Hepatocyte (in vitro differentiated cells): ENCODE measurements at regions not wholly inside any gene's neighbourhood (a gene's known extent, or its start where the extent isn't known, plus 50 kb on each side); places are given as distances from the start of the nearest gene placed in this dataset.

Experiments used
- EZH2 ChIP-seq: fragments of 200-600 bp; sonication (generic); IDR thresholded peaks from 2 replicates; pipeline ENCODE4 v1.6.1; 2016; ENCODE audit warnings: antibody characterized with exemption, mild to moderate bottlenecking, borderline replicate concordance
- TF ChIP-seq, protein P1 (sequence below): fragments of 200-600 bp; sonication (generic); IDR thresholded peaks from 2 replicates; pipeline ENCODE4 v1.5.1; 2016; ENCODE audit warnings: antibody characterized with exemption, mild to moderate bottlenecking; ENCODE audit not compliant: poor library complexity

DNA sequence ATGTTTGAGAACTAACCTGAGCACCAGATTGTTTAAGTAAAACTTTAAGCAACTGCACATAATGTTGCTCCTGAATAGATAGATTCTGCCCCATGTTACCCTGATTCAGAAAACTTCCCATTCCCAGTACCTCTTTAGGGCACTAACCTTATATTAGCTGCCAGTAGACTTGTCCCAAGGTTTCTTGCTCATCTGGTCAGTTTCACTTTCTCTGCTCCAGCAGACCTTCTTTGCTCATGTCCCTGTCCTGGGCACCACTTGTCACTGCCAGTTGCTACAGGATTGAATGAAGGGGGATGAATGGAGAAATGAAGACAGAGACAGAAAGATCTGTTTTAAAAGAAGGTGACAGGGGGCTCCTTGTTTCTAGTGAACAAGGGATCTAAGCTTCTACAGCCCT lies 65.2 kb upstream of the UGT2B10 start:
- TF ChIP-seq, protein P1, sequence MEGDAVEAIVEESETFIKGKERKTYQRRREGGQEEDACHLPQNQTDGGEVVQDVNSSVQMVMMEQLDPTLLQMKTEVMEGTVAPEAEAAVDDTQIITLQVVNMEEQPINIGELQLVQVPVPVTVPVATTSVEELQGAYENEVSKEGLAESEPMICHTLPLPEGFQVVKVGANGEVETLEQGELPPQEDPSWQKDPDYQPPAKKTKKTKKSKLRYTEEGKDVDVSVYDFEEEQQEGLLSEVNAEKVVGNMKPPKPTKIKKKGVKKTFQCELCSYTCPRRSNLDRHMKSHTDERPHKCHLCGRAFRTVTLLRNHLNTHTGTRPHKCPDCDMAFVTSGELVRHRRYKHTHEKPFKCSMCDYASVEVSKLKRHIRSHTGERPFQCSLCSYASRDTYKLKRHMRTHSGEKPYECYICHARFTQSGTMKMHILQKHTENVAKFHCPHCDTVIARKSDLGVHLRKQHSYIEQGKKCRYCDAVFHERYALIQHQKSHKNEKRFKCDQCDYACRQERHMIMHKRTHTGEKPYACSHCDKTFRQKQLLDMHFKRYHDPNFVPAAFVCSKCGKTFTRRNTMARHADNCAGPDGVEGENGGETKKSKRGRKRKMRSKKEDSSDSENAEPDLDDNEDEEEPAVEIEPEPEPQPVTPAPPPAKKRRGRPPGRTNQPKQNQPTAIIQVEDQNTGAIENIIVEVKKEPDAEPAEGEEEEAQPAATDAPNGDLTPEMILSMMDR: no peak
- TF ChIP-seq EZH2: no peak
